OCI-LY7 (cell line): ENCODE measurements at regions not wholly inside any gene's neighbourhood (a gene's known extent, or its start where the extent isn't known, plus 50 kb on each side); places are given as distances from the start of the nearest gene placed in this dataset.

Experiments
- BruUV-seq: library from RNA; stranded (reverse); fragments of 400-500 nt; replicated peaks from 2 replicates; lab custom pipeline; 2021; lab: Mats Ljungman, UMichigan
- CTCF ChIA-PET: fragments of 300-600 bp; sonication (Branson Sonifier 250); formaldehyde crosslinking; loops from one replicate; lab custom pipeline; 2022; ENCODE audit warnings: antibody characterized with exemption; ENCODE audit not compliant: unreplicated experiment; lab: Charles Lee
- POLR2A ChIA-PET: fragments of 300-600 bp; sonication (Branson Sonifier 250); formaldehyde crosslinking; loops from one replicate; lab custom pipeline; 2022; ENCODE audit warnings: antibody characterized with exemption; lab: Charles Lee
- DNase-seq: peaks from one replicate; pipeline ENCODE4 v3.0.0-alpha.2; 2015; ENCODE audit warnings: low spot score
- H2AFZ ChIP-seq: fragments of 200-600 bp; sonication (generic), shearing (Covaris generic); 2 replicates; pipeline ENCODE4 v1.6.1; 2014; ENCODE audit warnings: mild to moderate bottlenecking, antibody characterized with exemption, low read length, moderate library complexity
- H3K27ac ChIP-seq: fragments of 200-600 bp; sonication (generic); 2 replicates; pipeline ENCODE4 v1.5.1; 2014; ENCODE audit warnings: mixed run types, low read depth, mild to moderate bottlenecking, moderate library complexity, low read length, inconsistent platforms; ENCODE audit not compliant: poor library complexity, severe bottlenecking
- H3K36me3 ChIP-seq: fragments of 200-600 bp; sonication (generic); 2 replicates; pipeline ENCODE4 v1.6.1; 2014; ENCODE audit warnings: mild to moderate bottlenecking, antibody characterized with exemption, low read length, moderate library complexity, mixed read lengths; ENCODE audit not compliant: insufficient read depth
- H3K4me1 ChIP-seq: fragments of 200-600 bp; sonication (generic); 2 replicates; pipeline ENCODE4 v1.5.1; 2014; ENCODE audit warnings: mild to moderate bottlenecking, low read length; ENCODE audit not compliant: insufficient read depth, poor library complexity, severe bottlenecking
- H3K4me2 ChIP-seq: fragments of 200-600 bp; sonication (generic); 2 replicates; pipeline ENCODE4 v1.6.1; 2014; ENCODE audit warnings: mild to moderate bottlenecking, low read length
- H3K4me3 ChIP-seq: fragments of 200-600 bp; sonication (generic); 2 replicates; pipeline ENCODE4 v1.5.1; 2014; ENCODE audit warnings: mild to moderate bottlenecking, low read depth, low read length; ENCODE audit not compliant: poor library complexity, severe bottlenecking
- H3K79me2 ChIP-seq: fragments of 200-600 bp; sonication (generic); 2 replicates; pipeline ENCODE4 v1.6.1; 2016; ENCODE audit warnings: low read depth, mild to moderate bottlenecking, low read length, moderate library complexity, mixed read lengths; ENCODE audit not compliant: insufficient read depth
- H3K9me2 ChIP-seq: fragments of 200-600 bp; sonication (generic); 2 replicates; pipeline ENCODE4 v1.6.1; 2016; ENCODE audit warnings: mild to moderate bottlenecking, low read length, mixed read lengths; ENCODE audit not compliant: insufficient read depth
- H3K9me3 ChIP-seq: fragments of 200-600 bp; sonication (generic); 2 replicates; pipeline ENCODE4 v1.6.1; 2014; ENCODE audit warnings: mild to moderate bottlenecking, mixed run types, low read length, mixed read lengths
- H4K20me1 ChIP-seq: fragments of 200-600 bp; sonication (generic); 2 replicates; pipeline ENCODE4 v1.6.1; 2014; ENCODE audit warnings: mild to moderate bottlenecking, antibody characterized with exemption, low read length, moderate library complexity, mixed read lengths; ENCODE audit not compliant: insufficient read depth
- CTCF ChIP-seq: fragments of 200-600 bp; sonication (generic); conservative IDR thresholded peaks from 2 replicates; pipeline ENCODE4 v1.5.1; 2014; ENCODE audit warnings: mild to moderate bottlenecking, antibody characterized with exemption, low read length, moderate library complexity, mixed read lengths
- EZH2phosphoT487 ChIP-seq: fragments of 200-600 bp; sonication (generic); IDR thresholded peaks from 2 replicates; pipeline ENCODE4 v1.6.1; 2018; ENCODE audit warnings: low read depth, borderline replicate concordance, mild to moderate bottlenecking, mixed run types, antibody characterized with exemption, low read length, moderate library complexity, mixed read lengths
- intact Hi-C: fragments of 100-400 bp; cut with micrococcal nuclease; formaldehyde crosslinking; loops from one replicate; pipeline ENCODE4 v1.10.0; 2022; ENCODE audit not compliant: unreplicated experiment

DNA sequence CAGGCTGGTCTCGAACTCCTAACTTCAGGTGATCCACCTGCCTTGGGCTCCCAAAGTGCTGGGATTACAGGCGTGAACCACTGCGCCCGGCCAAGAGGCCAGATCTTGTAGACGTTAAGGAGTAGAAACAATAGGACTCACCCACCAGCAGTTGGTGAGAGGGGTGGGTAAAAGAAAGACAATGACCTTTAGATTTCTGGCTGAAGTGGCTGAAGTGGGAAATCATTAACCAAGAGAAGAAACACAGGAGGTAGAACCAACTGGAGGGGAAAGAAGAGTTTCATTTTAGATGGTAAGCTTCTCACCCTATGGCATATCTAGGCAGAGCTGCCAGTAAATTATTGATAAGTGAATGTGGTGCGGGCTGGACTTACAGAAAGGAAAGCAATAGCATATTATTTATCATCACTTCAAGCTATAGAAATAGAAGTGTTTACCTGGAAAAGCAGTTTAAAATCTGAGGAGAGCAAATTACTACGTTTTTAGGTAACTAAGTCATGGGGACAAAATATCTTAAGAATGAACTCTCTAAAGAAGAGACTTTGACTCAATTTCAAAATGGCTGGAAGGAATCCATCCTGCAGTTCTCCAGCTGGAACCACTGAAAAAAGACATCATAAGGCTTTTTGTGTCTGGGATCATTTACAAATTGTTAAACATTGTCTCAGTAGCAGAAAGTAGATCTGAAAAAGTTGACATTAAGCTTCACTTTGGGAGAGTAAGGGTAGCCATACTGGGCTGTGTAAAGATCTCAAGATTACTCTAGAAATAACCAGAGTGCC, 109.6 kb downstream of the ALDH8A1 start:
- H3K4me1 ChIP-seq, result no peaks in the 10 kb centered on the region
- H4K20me1 ChIP-seq, result no peaks in the 10 kb centered on the region
- CTCF ChIA-PET, result no interaction called here
- H3K4me3 ChIP-seq, result no peak overlapping the region
- no peaks in the 10 kb centered on the region for H3K9me3 ChIP-seq
- H2AFZ ChIP-seq, result no peak overlapping the region
- no peaks in the 10 kb centered on the region for H3K36me3 ChIP-seq
- no TSS peak for BruUV-seq
- H3K4me2 ChIP-seq, result no peak overlapping the region
- TF ChIP-seq CTCF (no peak), EZH2phosphoT487 (no peak)
- H3K79me2 ChIP-seq, result no peaks in the 10 kb centered on the region
- no peak for DNase-seq
- POLR2A ChIA-PET, result interaction anchor here (1.7 kb wide), 1 partner anchor 13 kb away, joined by 9 read pairs; no protein-coding TSS in a partner anchor
- intact Hi-C loops, result no loop called here
- no peaks in the 10 kb centered on the region for H3K9me2 ChIP-seq
- H3K27ac ChIP-seq, result no peak overlapping the region

DNA sequence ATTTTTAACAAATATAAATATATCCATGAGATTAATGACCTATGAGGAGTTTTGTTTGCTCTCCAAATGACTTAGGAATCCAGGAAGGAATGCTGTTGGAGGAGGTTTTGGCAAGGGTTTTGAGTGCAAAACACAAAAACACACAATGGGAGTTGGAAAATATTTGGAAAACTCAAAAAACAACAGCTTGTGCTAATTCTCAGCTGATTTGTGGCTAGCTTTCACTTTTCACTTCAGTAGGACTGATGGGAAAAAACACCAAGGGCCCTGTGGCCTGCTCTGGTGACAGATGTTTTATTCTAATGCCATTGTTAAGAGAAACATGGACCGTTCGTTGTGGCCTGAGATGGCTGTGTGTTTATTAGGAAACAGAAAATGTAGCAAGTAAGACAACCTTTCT, 113.9 kb downstream of the ALDH8A1 start:
- no peak for DNase-seq
- TF ChIP-seq EZH2phosphoT487 (no peak), CTCF (no peak)
- H3K79me2 ChIP-seq, result no peaks in the 10 kb centered on the region
- no peak overlapping the region for H2AFZ ChIP-seq
- no peak overlapping the region for H3K27ac ChIP-seq
- H3K4me1 ChIP-seq, result no peaks in the 10 kb centered on the region
- no peaks in the 10 kb centered on the region for H3K36me3 ChIP-seq
- no peaks in the 10 kb centered on the region for H3K9me3 ChIP-seq
- no peak overlapping the region for H3K4me2 ChIP-seq
- H3K4me3 ChIP-seq, result no peak overlapping the region
- ChIA-PET CTCF (no interaction called here), POLR2A (interaction anchor here (0.7 to 2.4 kb wide), 3 partner anchors 17 to 230 kb away, joined by 3 to 6 read pairs (median 4); no protein-coding TSS in a partner anchor)
- intact Hi-C loops, result no loop called here
- no peaks in the 10 kb centered on the region for H3K9me2 ChIP-seq
- no TSS peak for BruUV-seq
- no peaks in the 10 kb centered on the region for H4K20me1 ChIP-seq

DNA sequence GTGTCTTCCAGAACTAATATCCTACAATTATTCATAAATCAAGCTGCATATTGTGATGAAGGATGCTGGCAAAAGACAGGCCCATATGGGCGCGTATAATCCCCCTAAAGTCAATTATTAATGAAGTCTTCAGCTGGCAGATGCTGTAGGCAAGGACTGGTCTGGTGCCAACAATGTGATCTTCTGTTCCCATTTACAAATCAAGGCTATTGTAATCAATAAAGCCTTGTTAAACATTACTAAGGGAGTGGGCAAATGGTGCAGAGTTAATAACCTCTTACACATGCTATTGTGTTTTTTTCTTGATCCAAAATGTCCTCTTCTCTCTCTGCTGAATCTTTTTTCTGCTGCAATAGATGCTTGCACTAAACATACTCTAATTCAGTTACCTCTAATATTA, 119.0 kb downstream of the ALDH8A1 start:
- H3K4me2 ChIP-seq, result no peak overlapping the region
- no peak overlapping the region for H3K4me3 ChIP-seq
- peaks cover 19% of the 10 kb centered on the region for H3K4me1 ChIP-seq
- TF ChIP-seq CTCF, result no peak
- no peak for TF ChIP-seq EZH2phosphoT487
- BruUV-seq, result no TSS peak
- no peak overlapping the region for H2AFZ ChIP-seq
- H4K20me1 ChIP-seq, result no peaks in the 10 kb centered on the region
- ChIA-PET CTCF (no interaction called here), POLR2A (interaction anchor here (0.7 to 1.1 kb wide), 4 partner anchors 11 to 970 kb away, joined by 3 to 4 read pairs (median 3); no protein-coding TSS in a partner anchor)
- H3K79me2 ChIP-seq, result no peaks in the 10 kb centered on the region
- no peaks in the 10 kb centered on the region for H3K9me2 ChIP-seq
- H3K36me3 ChIP-seq, result no peaks in the 10 kb centered on the region; the same call in 1 of the 2 replicates
- intact Hi-C loops, result no loop called here
- no peak for DNase-seq
- H3K27ac ChIP-seq, result no peak overlapping the region
- H3K9me3 ChIP-seq, result peaks cover 31% of the 10 kb centered on the region; the same call in 1 of the 2 replicates
